Ureter (tissue), 1 donor: ENCODE measurements at regions not wholly inside any gene's neighbourhood (a gene's known extent, or its start where the extent isn't known, plus 50 kb on each side); places are given as distances from the start of the nearest gene placed in this dataset.
A peak's percentile ranks its signal among the peaks of the same experiment; 100 is the strongest.

ENCODE experiments used
- DNase-seq: peaks from one replicate; pipeline ENCODE4 v3.0.0-alpha.2; 2020; ENCODE audit warnings: low spot score
- donor health status: DM: yes; HTN: yes; CAD: no.

DNA sequence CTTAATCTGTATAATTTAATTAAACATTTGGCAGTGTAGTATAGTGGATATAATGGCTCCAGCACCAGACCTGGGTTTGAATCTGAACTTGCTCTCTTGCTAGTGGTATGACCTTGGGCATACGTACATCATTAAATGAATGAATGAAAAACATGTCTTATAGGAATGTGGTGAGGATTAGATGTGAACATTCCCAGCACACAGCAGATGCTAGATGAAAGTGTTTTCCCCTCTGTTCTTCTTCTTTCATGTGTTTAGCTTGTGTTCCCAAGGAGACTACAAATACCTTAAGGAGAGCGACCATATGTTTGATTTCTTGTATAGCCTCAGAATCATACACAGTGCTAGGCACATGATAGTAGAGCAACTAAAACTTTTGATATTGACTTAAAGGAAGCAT, 56.5 kb downstream of the CT47B1 start:
- no peak for DNase-seq

DNA sequence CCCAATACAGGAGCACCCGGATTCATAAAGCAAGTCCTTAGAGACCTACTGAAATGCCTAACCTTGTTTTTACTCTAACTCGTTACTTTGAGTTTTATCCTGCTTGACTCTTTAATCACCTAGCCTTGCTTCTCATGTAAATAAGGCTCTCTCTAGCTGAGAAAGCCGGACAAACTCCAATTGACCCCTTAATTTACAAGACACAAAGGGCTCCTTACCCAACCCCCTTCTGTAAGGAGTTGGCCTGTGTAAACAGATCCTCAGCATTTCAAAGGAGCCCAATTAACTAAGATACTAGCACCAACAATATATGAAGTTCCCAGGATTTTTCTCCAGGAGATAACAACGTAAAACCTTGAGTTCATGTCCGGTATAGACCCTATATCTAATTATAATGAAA, 61.7 kb downstream of the CT47B1 start:
- DNase-seq, result no peak

DNA sequence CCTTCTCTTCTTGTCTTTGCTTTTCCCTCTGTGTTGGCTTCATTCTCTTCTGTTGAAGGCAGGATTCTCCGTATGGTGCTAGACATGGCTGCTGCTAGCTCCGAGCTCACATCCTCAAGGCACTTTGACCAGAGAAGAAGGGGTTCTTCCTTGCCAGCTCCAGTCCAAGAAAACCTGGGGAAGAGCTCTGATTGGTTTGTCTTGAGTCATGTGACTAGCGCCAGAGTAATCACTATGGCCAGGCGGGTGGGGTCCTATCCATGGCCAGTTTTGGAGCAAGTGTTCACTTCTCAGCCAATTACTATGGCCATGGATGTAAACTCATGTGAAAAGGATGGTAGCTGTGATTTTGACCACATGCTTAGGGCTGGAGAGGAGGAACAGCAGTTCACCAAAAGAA, 74.2 kb downstream of the CT47B1 start:
- no peak for DNase-seq

DNA sequence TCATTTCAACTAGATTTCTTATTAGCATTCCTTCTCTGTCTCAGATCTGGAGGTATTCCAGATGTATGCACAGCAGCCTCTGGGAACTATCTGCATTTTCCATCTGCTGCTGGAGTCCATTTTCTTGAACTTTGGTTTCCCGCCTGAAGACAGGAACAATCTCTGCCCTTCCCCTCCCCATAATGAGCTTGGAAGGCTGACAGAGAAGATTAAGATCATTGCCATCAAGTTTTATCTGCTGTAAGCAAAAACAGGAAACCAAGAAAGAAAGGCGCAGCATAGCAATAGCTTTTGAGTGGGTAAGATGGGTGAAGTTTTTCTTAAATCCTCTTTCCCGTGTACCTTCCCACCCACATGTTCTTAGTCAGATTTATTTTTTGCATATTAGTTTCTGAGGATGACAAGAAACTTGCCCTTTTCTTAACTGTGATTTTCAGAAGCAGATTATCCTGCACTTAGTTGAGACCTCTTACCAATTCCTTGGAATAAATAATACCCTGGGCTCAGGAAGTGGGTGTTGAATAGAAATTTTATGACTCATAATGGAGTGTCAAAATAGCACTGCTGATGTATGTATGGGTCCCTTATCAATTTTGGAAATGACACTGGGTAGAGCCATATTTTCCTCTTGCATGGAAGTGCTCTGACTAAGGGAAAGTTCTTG, 78.3 kb downstream of the CT47B1 start:
- no peak for DNase-seq

DNA sequence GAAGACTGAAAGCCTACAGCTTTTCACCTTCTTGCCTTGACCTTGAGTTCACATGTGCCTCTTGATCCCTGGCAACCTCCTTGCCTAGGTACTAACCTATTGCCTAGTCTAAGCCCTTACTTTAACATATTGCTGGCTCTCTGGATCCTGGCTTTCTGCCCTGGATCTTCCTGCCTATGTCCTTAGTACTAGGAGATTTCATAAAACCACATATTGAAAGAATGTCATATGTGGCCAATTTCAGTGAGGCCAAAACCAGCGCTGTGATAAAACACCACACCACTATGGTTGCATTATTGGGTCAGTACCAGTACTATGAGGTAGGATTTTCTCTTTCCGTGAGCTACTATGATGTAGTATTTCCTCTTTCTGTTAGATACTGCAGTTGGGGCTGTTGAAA, 80.4 kb downstream of the CT47B1 start:
- DNase-seq, result no peak

DNA sequence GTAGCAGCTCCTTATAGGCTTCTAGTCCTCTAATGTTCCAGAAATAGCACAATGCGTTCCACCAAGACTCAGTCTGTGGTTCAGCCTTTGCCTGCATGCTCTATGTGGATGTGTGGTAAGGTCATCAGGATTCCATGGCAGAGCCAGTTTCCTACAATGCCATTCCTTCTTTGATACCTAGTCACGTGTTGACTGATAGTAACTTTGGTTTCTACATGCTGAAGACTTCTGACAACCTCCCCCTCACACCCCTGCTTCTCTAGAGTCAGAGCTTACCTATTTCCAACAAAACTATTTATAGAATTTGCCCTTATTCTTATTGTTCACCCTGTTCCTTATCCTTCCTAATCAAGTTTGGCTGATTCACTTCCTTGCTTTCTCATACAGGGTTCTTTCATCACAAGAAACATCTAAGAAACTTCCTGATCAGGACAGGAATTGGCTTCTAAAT, 81.1 kb downstream of the CT47B1 start:
- no peak for DNase-seq

DNA sequence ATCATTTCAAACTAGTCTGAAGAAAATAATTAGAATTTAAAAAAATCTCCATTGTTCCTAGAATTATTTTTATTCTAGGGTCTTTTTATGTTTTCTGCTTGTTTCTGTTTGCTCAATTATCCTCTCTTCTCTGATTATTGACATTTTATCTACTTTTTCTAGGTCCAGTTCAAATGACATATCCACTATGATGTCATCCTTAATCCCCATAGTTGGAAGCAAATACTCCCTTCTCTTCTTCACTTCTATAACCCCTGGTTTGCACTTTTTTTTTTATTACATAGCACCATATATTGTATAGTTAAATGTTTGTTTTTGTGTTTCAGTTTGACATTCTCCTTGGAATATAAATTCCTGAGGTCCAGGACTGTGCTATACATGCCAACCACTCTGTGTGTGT, 82.6 kb downstream of the CT47B1 start:
- no peak for DNase-seq

DNA sequence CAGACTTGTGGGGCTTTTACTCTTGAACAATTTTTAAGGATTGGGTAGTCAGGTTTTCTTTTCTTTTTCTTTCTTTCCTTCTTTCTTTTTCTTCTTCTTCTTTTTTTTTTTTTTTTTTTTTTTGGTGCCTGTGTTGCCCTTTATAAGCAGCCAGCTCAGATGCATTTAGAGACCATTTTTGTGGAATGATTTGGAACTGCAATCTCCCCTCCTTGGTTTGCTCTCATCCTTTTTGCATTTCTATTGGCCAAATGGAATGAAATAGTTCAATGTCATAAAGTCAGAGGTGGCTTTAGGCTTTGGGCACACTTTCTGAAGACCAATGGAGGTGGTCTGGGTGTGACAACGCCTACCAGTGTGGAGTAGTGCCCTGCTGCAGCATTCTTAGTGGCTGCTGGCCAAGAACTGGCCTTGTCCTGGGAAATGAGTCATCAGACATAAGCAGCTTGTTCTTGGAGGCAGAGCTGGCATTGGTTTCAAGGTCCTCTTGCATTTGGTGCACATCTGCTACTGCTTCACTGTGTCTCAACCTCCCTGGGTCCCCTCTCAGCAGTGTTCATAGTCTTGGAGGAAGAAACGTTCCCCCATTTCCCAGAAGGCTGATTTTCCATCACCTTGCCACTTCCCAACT, 84.5 kb downstream of the CT47B1 start:
- DNase-seq, result peak; percentile 51

DNA sequence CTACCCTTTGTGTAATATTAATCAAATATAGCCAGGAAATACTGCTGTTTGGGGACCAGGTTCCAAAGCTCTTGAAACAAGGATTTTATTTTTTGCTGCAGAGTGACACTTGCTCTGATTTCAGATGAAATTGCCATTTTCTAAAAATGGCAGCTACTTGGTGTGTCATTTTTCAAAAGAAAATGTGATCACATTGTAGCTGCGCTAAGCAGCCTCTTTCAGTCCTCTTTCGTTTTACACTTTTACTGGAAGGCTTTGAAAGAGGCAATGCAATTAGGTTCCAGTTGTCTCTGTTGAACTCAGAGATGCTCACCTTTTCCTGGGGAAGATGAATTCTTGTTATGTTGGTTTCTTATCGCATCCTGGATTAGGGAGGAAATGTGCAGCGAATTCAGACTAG, 85.1 kb downstream of the CT47B1 start:
- no peak for DNase-seq

DNA sequence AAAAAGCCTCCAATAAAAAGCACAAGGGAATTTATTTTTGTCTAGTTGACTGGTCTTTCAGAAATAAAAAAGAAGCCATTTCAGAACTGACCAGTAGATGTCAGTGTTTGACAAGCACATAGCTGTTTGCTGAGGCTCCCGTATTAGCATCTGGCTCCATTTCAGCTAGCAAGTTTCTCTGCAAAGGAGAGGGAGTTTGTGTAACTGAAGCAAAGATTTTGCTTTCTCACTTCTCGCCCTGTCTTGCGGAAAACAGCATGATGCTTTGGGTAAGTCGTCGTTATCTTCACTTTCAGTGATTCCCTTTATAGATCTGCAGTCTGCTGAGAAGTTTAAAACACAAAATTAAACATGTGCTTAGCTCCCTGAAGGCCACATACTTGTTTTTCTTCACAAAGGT, 85.5 kb downstream of the CT47B1 start:
- DNase-seq, result peak; percentile 50

DNA sequence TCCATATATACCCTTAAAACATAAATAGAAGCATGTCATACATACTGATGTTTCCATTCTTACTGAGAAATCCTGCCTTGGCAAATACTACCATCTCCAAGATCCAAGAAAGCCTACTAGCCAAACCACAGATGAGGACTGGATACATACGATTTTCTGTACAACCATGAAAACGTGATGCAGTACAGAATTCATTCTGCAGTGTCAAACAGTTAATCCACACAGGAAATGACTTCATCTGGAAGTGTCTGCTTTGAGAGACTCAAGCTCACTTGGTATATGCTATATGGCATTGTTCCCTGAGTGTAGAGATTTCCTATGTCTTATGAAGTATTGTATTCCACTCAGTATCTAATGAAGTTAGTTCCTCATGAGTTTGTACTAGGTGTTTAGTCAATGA, 94.3 kb downstream of the CT47B1 start:
- no peak for DNase-seq

DNA sequence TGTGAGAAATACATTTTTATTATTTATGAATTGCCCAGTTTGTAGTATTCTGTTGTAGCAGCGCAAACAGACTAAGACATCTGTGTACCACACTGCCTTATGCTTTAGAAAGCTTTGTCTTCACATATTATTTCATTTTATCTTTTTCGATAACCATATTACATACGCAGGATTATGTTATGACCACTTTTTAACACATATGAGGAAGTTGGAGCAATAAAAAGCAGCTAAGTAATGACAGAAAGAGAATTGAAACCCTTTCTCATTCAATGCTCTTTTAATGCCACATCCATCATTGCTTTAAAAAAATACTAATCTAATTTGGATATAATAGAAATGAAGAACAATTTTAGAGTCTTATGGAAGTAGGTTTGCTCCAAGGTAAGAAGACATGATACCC, 99.7 kb downstream of the CT47B1 start:
- no peak for DNase-seq

DNA sequence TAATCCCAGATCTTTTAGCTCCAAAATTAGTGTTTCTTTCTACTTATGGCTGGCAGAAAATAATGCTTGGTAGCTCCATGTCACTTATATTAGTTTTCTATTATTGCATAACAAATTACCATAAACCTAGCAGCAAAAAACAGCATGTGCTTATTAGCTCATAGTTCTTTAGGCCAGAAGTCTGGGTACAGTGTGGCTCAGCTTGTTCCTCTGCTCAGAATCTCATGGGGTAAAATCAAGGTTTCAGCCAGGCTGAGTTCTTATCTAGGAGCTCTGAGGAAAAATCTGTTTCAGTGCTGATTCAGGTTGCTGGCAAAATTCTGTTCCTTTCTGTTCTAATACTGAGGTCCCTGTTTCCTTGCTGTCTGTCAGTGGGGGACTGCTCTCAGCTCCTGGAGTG, 101.1 kb downstream of the CT47B1 start:
- no peak for DNase-seq

DNA sequence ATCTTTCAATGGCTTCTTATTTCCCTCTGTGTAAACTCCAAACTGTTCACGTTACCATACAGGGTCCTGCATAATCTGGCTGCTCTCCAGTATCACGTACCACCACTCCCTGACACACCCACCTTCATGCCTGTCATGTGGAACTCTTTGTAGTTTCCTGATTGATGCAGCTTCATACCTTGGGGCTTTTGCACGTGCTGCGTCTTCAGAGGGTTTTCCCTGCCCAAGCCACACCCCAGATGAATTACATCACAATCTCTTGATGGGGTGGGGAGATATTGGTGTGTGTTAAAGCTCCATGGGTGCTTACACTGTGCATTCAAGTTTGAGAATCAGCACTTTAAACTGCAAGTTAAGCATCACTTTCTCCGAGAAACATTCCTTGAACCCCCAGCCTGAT, 101.9 kb downstream of the CT47B1 start:
- DNase-seq, result no peak

DNA sequence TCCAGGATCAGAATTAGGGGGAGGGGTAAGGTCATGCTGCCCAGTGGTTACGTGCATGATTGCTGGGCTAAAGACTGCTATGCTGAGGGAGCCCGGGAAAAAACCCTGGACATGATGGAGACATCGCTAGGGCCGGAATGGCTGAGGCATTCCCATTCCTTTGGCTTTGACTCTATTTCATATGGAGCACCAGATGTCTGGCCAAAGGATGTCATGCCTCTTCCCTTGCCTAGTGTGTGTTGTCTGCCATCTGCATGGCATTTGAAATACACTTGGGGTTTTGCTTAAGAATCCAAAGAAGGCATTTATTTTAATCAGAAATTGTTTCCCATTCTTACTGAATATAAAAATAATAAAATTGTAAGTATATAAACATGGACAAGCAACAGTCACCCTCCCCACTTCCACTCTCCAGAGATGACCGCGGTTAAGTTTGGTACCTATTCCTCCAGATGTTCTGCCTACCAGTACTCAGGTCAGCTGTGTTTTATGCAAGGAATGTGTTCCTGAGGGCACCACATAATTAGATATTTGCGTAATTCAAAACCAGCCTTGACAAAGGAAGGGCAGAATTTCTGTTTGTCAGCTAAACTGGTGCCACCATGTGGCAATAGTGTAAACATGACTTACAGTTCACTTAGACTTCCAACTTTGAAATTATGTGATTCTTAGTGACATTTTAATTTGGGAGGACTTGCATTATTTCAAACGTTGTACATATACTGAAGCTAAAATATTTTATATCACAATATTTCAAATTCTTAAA, 105.9 kb downstream of the CT47B1 start:
- DNase-seq, result no peak

DNA sequence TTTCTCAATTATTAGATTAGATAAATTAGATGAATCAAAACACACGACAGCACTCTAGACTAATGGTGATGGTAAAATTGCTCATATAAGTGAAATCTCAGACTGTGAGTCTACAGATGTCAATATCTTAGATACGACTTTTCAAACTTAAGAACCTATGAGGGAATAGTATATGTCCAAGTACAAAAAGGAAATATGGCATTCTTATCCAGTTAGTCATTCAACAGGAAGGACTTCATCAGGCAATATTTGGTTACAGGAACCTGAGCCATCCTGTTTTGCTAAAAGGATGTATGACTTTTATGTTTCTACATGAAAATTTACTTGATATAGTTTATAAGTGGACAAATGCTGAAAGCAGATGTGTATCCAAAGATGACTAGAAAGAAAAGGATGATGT, 107.0 kb downstream of the CT47B1 start:
- DNase-seq, result no peak

DNA sequence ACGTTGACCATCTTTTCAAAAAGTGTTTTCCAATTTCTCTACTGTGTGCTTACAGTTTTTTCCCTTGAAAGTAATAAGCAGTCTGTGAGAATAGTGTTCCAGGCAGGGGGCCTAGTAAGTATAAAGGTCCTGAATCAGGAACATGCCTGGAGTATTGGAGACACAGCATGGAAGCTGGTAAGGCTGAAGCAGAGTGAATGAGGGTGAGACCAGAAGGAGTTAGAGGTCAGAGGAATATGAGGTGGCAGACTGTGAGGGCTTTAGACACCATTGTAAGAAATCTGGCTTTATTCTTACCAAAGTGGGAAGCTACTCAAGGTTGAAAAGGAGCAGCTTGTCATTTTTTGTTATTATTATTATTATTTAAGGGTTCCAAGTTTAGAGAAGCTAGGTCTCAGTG, 107.4 kb downstream of the CT47B1 start:
- no peak for DNase-seq

DNA sequence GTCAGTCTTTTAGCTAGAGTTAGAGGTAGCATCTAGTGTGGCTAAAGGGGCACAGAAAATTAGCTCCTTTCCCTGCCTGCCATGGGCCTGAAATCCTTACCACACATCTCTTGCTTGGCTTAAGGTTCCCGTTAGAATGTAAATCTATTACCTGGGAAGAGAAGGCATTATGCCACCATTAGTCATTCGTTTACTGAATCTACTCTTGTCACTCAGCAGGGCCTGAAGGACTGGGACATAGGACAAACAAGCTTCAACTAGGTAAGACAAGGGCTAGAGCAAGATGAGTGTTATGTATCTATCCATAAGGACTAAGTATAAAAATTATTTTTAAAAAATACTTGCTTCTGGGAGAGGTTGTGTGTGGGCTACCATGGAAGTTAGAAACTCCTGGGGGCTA, 112.4 kb downstream of the CT47B1 start:
- no peak for DNase-seq

DNA sequence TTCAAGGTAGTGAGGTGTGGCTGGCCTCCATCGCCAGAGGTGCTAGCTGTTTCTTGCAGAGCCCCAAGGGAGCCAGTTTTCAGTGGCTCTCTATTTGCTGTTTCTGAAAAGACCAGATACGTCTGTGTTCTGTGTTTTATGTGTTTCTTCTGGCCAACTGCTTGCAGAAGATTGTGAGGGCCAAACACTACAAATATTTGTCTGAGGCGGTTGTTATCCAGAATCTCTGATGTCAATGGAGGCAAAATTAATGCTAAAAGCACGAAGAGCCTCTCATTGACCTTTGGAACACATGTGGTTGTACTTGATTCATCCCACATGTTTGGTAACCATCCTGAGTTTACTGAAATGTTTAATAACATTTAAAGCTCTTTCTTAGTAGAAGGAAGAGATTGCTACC, 113.9 kb downstream of the CT47B1 start:
- no peak for DNase-seq

DNA sequence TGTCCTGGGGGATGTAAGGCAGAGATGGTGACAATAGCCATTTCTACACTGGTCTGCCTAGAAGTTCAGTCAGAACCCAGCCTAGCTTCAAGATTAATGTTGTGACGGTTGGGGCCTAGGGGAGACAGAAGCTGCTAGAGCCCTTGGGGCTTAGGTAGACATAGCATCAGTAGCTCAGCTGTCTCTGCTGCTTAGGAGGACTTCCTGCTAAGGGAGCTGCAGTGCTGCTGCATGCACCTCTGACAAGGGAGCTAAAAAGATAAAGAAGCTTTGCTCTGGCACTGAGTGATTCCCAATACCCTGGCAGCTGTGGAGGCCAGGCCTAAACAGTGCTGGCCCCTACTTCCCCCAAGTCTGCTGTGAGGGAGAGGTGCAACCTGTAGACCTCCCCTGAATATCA, 116.0 kb downstream of the CT47B1 start:
- DNase-seq, result no peak

DNA sequence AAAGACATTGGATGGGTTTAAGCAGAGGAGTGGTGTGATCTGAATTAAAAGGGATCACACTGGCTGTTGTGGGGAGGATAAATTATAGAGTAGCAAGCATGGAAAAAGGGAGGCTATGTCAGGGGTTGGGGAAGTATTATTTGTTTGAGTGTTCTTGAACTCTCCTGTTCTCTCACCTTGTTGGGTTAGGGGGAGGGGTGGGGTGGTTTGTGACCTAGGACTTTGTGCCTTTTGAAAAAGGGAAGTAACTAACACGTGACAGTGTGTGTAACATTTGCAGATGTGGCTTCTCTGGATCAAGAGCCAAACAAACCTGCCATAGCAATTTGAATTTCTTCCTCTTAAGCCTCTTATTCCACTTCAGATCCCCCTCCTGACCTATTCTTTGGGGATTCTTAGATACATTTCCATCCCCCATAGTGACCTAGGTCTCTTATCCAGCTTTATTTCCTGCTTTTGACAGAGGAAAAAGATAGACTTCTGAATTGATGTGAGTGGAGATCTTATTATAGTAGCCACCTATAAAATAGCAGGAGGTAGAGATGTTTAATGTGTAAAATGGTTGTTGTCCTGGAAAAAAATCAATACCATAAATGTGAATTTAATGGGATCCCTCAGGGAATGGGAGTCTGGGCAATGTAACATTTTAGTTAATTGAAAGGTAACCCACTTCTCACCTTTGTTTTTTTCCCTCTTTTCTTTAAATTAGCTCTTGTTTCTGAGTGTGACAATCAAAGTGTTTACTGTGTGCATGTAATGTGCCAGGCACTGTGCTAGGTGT, 120.4 kb downstream of the CT47B1 start:
- no peak for DNase-seq
